Neural progenitor cell (in vitro differentiated cells): ENCODE measurements at regions not wholly inside any gene's neighbourhood (a gene's known extent, or its start where the extent isn't known, plus 50 kb on each side); places are given as distances from the start of the nearest gene placed in this dataset.

ENCODE experiments used
- DNase-seq: peaks from one replicate; pipeline ENCODE4 v3.0.0-alpha.2; 2016; ENCODE audit warnings: low spot score
- H2AFZ ChIP-seq: fragments of 200-600 bp; sonication (generic); replicated peaks from 2 replicates; pipeline ENCODE4 v1.6.1; 2016; ENCODE audit warnings: antibody characterized with exemption
- H3F3A ChIP-seq: fragments of 200-600 bp; sonication (generic); 2 replicates; pipeline ENCODE4 v1.6.1; 2016; ENCODE audit warnings: antibody characterized with exemption, low read depth
- H3K27ac ChIP-seq: fragments of 200-600 bp; sonication (generic); 2 replicates; pipeline ENCODE4 v1.5.1; 2016; ENCODE audit warnings: mild to moderate bottlenecking
- H3K27me3 ChIP-seq: fragments of 200-600 bp; sonication (generic); 2 replicates; pipeline ENCODE4 v1.6.1; 2016; ENCODE audit warnings: mild to moderate bottlenecking, moderate library complexity
- H3K36me3 ChIP-seq: fragments of 200-600 bp; sonication (generic); 2 replicates; pipeline ENCODE4 v1.5.1; 2016
- H3K4me1 ChIP-seq: fragments of 200-600 bp; sonication (generic); 2 replicates; pipeline ENCODE4 v1.6.1; 2016; ENCODE audit warnings: mixed run types
- H3K4me2 ChIP-seq: fragments of 200-600 bp; sonication (generic); 2 replicates; pipeline ENCODE4 v1.6.1; 2016
- H3K4me3 ChIP-seq: fragments of 200-600 bp; sonication (generic); 2 replicates; pipeline ENCODE4 v1.5.1; 2016
- H3K79me2 ChIP-seq: fragments of 200-600 bp; sonication (generic); 2 replicates; pipeline ENCODE4 v1.6.1; 2016; ENCODE audit warnings: low read depth
- H3K9ac ChIP-seq: fragments of 200-600 bp; sonication (generic); 2 replicates; pipeline ENCODE4 v1.6.1; 2016
- H3K9me3 ChIP-seq: fragments of 200-600 bp; sonication (generic); 2 replicates; pipeline ENCODE4 v1.5.1; 2016; ENCODE audit warnings: low read depth
- H4K20me1 ChIP-seq: fragments of 200-600 bp; sonication (generic); 2 replicates; pipeline ENCODE4 v1.6.1; 2016; ENCODE audit warnings: low read depth
- H3K27ac Mint-ChIP-seq: 3 replicates; pipeline ENCODE4 v1.8.0; 2021; ENCODE audit warnings: mixed read lengths
- H3K27me3 Mint-ChIP-seq: 2 replicates; pipeline ENCODE4 v1.8.0; 2022; ENCODE audit warnings: low read depth, mild to moderate bottlenecking, inconsistent platforms, moderate library complexity, mixed read lengths; ENCODE audit not compliant: insufficient read depth
- H3K36me3 Mint-ChIP-seq: 3 replicates; pipeline ENCODE4 v1.8.0; 2021; ENCODE audit warnings: mixed read lengths
- H3K4me1 Mint-ChIP-seq: 3 replicates; pipeline ENCODE4 v1.8.0; 2021; ENCODE audit warnings: mixed read lengths
- H3K4me3 Mint-ChIP-seq: 3 replicates; pipeline ENCODE4 v1.8.0; 2021; ENCODE audit warnings: mild to moderate bottlenecking, moderate library complexity, mixed read lengths
- H3K9me3 Mint-ChIP-seq: 3 replicates; pipeline ENCODE4 v1.8.0; 2020; ENCODE audit warnings: mixed read lengths
- EZH2 ChIP-seq: fragments of 200-600 bp; sonication (generic); IDR thresholded peaks from 2 replicates; pipeline ENCODE4 v1.6.1; 2017; ENCODE audit warnings: antibody characterized with exemption, mild to moderate bottlenecking, moderate library complexity
- EZH2phosphoT487 ChIP-seq: fragments of 200-600 bp; sonication (generic); IDR thresholded peaks from 2 replicates; pipeline ENCODE4 v1.6.1; 2017; ENCODE audit warnings: antibody characterized with exemption
- TF ChIP-seq, protein P1 (sequence below): fragments of 200-600 bp; sonication (generic); IDR thresholded peaks from 2 replicates; pipeline ENCODE4 v1.5.1; 2017; ENCODE audit warnings: antibody characterized with exemption, mild to moderate bottlenecking

- no peaks in the 10 kb centered on the region for H3K27me3 ChIP-seq
- no peaks in the 10 kb centered on the region for H3K9me3 ChIP-seq
- no peak overlapping the region for H3K9ac ChIP-seq
- no peaks in the 10 kb centered on the region for H3K79me2 ChIP-seq
- no peaks in the 10 kb centered on the region for H3K36me3 ChIP-seq
- Mint-ChIP-seq H3K4me1 (peaks cover 7% of the 10 kb centered on the region), H3K9me3 (no peaks in the 10 kb centered on the region), H3K36me3 (no peaks in the 10 kb centered on the region), H3K27ac (no peak overlapping the region), H3K27me3 (no peaks in the 10 kb centered on the region), H3K4me3 (no peak overlapping the region)
- no peak for TF ChIP-seq EZH2
- DNase-seq = no peak
- no peak overlapping the region for H3K4me3 ChIP-seq
- H3K4me2 ChIP-seq = no peak overlapping the region
- H3K4me1 ChIP-seq = peaks cover 5% of the 10 kb centered on the region
- H4K20me1 ChIP-seq = no peaks in the 10 kb centered on the region
- no peaks in the 10 kb centered on the region for H3F3A ChIP-seq
- H2AFZ ChIP-seq = no peak overlapping the region
- no peak overlapping the region for H3K27ac ChIP-seq
Observed at GRCh38 chr3:130227540-130227939, 117.9 kb upstream of the COL6A5 start.

DNA sequence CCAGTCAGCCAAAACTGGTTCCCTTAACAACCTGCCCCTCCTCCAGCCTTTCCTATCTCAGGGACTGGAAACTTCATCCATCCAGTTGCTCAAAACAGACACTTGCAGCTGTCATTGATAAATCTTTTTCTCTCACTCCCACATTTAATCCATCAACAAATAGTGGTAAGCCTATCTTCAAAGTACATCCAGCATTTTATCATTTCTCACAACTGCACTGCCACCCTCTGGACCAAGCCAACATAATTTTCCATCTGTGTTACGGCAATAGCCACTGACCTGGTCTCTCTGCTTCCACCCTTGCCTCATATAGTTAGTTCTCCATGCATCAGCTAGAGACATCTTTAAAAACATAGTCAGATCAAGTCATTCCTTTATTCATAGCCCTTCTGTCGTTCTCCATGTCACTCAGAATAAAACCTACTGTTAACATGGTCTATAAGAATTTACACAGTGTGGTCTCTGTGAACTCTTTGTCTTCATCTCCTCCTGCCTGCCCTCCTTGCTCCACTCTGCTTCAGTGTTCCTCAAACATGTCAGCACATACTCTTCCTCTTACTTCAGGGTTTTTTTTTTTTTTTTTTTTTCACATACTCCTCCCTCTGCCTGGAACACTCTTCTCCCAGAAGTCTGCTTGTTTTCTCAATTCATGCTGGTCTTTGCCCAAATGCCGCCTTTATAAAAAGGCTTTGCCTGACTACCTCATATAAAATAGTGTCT lies 102.5 kb upstream of the COL6A5 start:
- no peak overlapping the region for H2AFZ ChIP-seq
- Mint-ChIP-seq H3K36me3 (no peaks in the 10 kb centered on the region), H3K4me3 (no peak overlapping the region), H3K27ac (no peak overlapping the region), H3K4me1 (no peaks in the 10 kb centered on the region), H3K9me3 (no peaks in the 10 kb centered on the region), H3K27me3 (no peaks in the 10 kb centered on the region)
- H3K36me3 ChIP-seq = no peaks in the 10 kb centered on the region
- H3K79me2 ChIP-seq = no peaks in the 10 kb centered on the region
- H3K27ac ChIP-seq = no peak overlapping the region
- DNase-seq = peak; percentile 8
- no peak overlapping the region for H3K4me3 ChIP-seq
- H3K4me1 ChIP-seq = no peaks in the 10 kb centered on the region
- no peaks in the 10 kb centered on the region for H3K9me3 ChIP-seq
- no peak overlapping the region for H3K9ac ChIP-seq
- no peaks in the 10 kb centered on the region for H3F3A ChIP-seq
- H3K4me2 ChIP-seq = no peak overlapping the region
- H3K27me3 ChIP-seq = no peaks in the 10 kb centered on the region
- no peaks in the 10 kb centered on the region for H4K20me1 ChIP-seq
- no peak for TF ChIP-seq EZH2phosphoT487
- TF ChIP-seq, protein P1, sequence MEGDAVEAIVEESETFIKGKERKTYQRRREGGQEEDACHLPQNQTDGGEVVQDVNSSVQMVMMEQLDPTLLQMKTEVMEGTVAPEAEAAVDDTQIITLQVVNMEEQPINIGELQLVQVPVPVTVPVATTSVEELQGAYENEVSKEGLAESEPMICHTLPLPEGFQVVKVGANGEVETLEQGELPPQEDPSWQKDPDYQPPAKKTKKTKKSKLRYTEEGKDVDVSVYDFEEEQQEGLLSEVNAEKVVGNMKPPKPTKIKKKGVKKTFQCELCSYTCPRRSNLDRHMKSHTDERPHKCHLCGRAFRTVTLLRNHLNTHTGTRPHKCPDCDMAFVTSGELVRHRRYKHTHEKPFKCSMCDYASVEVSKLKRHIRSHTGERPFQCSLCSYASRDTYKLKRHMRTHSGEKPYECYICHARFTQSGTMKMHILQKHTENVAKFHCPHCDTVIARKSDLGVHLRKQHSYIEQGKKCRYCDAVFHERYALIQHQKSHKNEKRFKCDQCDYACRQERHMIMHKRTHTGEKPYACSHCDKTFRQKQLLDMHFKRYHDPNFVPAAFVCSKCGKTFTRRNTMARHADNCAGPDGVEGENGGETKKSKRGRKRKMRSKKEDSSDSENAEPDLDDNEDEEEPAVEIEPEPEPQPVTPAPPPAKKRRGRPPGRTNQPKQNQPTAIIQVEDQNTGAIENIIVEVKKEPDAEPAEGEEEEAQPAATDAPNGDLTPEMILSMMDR = peak; percentile 39

- Histone ChIP-seq H4K20me1 (no peaks in the 10 kb centered on the region), H3K79me2 (no peaks in the 10 kb centered on the region), H3F3A (no peaks in the 10 kb centered on the region), H3K4me3 (no peak overlapping the region), H3K27ac (no peak overlapping the region), H3K9ac (no peak overlapping the region), H3K4me2 (no peak overlapping the region), H3K9me3 (no peaks in the 10 kb centered on the region), H3K36me3 (no peaks in the 10 kb centered on the region), H3K4me1 (no peaks in the 10 kb centered on the region), H2AFZ (no peak overlapping the region), H3K27me3 (no peaks in the 10 kb centered on the region)
- H3K4me1 Mint-ChIP-seq = no peaks in the 10 kb centered on the region
- DNase-seq = no peak
- no peaks in the 10 kb centered on the region for H3K9me3 Mint-ChIP-seq
- no peak overlapping the region for H3K27ac Mint-ChIP-seq
- no peaks in the 10 kb centered on the region for H3K27me3 Mint-ChIP-seq
- H3K36me3 Mint-ChIP-seq = no peaks in the 10 kb centered on the region
- TF ChIP-seq EZH2phosphoT487 (no peak), EZH2 (no peak)
- TF ChIP-seq, protein P1 = no peak
- H3K4me3 Mint-ChIP-seq = no peak overlapping the region
Observed at GRCh38 chr3:130243808-130244207, 101.7 kb upstream of the COL6A5 start.

DNA sequence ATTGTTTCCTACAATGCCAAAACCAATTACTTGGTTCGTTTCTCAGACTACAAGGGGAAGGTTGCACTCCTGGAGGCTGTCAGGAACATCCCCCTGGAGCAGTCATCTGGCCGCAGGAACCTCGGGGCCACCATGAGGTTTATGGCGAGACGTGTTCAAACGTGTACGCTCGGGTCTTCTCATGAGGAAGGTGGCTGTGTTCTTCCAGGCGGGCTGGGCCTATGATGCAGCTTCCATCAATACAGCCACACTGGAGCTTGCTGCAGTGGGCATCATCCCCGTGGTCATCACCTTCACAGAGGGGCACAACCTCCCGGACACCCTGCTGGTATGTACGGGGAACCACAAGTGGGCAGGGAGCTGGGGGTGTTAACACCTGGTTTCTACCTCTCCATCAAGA lies 94.5 kb upstream of the COL6A5 start:
- TF ChIP-seq EZH2phosphoT487 = no peak
- TF ChIP-seq, protein P1 = no peak
- no peak for TF ChIP-seq EZH2
- Histone ChIP-seq H3K4me1 (no peaks in the 10 kb centered on the region), H3K27ac (no peak overlapping the region), H3K4me2 (no peak overlapping the region), H3K4me3 (no peak overlapping the region), H3F3A (no peaks in the 10 kb centered on the region), H4K20me1 (no peaks in the 10 kb centered on the region), H3K9me3 (no peaks in the 10 kb centered on the region), H3K9ac (no peak overlapping the region), H3K27me3 (no peaks in the 10 kb centered on the region), H3K36me3 (no peaks in the 10 kb centered on the region), H3K79me2 (no peaks in the 10 kb centered on the region), H2AFZ (no peak overlapping the region)
- Mint-ChIP-seq H3K9me3 (no peaks in the 10 kb centered on the region), H3K27me3 (no peaks in the 10 kb centered on the region), H3K4me3 (no peak overlapping the region), H3K4me1 (no peaks in the 10 kb centered on the region), H3K36me3 (no peaks in the 10 kb centered on the region), H3K27ac (no peak overlapping the region)
- no peak for DNase-seq
